Caco-2 (cell line): ENCODE measurements at regions not wholly inside any gene's neighbourhood (a gene's known extent, or its start where the extent isn't known, plus 50 kb on each side); places are given as distances from the start of the nearest gene placed in this dataset.
A peak's percentile ranks its signal among the peaks of the same experiment; 100 is the strongest.

ENCODE experiments used
- BruUV-seq: library from RNA; stranded (reverse); fragments of 400-500 nt; replicated peaks from 2 replicates; lab custom pipeline; 2021; lab: Mats Ljungman, UMichigan
- CTCF ChIA-PET: fragments of 300-600 bp; sonication (Branson Sonifier 250); formaldehyde crosslinking; loops from one replicate; lab custom pipeline; 2022; ENCODE audit warnings: antibody characterized with exemption; lab: Charles Lee
- POLR2A ChIA-PET: fragments of 300-600 bp; sonication (Branson Sonifier 250); formaldehyde crosslinking; loops from one replicate; lab custom pipeline; 2022; ENCODE audit warnings: antibody characterized with exemption; lab: Charles Lee
- DNase-seq, 2 experiments: peaks; one replicate each; pipeline versions ENCODE4 v3.0.0 to v3.0.0-alpha.2; 2020 to 2022
- H3K27me3 ChIP-seq: replicated peaks from 2 replicates; pipeline ENCODE4 v1.6.0; 2011; ENCODE audit warnings: low read length; ENCODE audit not compliant: control insufficient read depth, insufficient read depth
- H3K36me3 ChIP-seq: 2 replicates; pipeline ENCODE4 v1.5.1; 2011; ENCODE audit warnings: low read length; ENCODE audit not compliant: control insufficient read depth, insufficient read depth
- H3K4me1 ChIP-seq: fragments of 250-450 bp; sonication (Bioruptor Pico); 2 replicates; pipeline ENCODE4 v1.5.1; 2020; ENCODE audit warnings: mild to moderate bottlenecking
- H3K4me3 ChIP-seq: 2 replicates; pipeline ENCODE4 v1.5.1; 2011; ENCODE audit warnings: low read depth, mild to moderate bottlenecking, control low read depth, low read length
- H3K9me3 ChIP-seq: fragments of 250-450 bp; sonication (Bioruptor Pico); 2 replicates; pipeline ENCODE4 v1.5.1; 2020; ENCODE audit warnings: mild to moderate bottlenecking, moderate library complexity
- H3K27ac Mint-ChIP-seq: one replicate; pipeline ENCODE4 v1.8.0; 2022; ENCODE audit warnings: mixed read lengths; ENCODE audit not compliant: unreplicated experiment
- H3K27me3 Mint-ChIP-seq: one replicate; pipeline ENCODE4 v1.8.0; 2022; ENCODE audit warnings: mixed read lengths; ENCODE audit not compliant: insufficient read depth, unreplicated experiment
- H3K36me3 Mint-ChIP-seq: one replicate; pipeline ENCODE4 v1.8.0; 2022; ENCODE audit warnings: mild to moderate bottlenecking, mixed read lengths; ENCODE audit not compliant: insufficient read depth, unreplicated experiment
- H3K4me1 Mint-ChIP-seq: one replicate; pipeline ENCODE4 v1.8.0; 2022; ENCODE audit warnings: low read depth, mixed read lengths; ENCODE audit not compliant: unreplicated experiment
- H3K4me3 Mint-ChIP-seq: one replicate; pipeline ENCODE4 v1.8.0; 2022; ENCODE audit warnings: mild to moderate bottlenecking, moderate library complexity, mixed read lengths; ENCODE audit not compliant: unreplicated experiment
- H3K9me3 Mint-ChIP-seq: one replicate; pipeline ENCODE4 v1.8.0; 2022; ENCODE audit warnings: mixed read lengths; ENCODE audit not compliant: unreplicated experiment
- intact Hi-C: fragments of 100-400 bp; cut with micrococcal nuclease; formaldehyde crosslinking; loops from one replicate; pipeline ENCODE4 v1.10.0; 2022; ENCODE audit not compliant: unreplicated experiment
- TF ChIP-seq, protein P1 (sequence below), 2 experiments: fragments of 200-600 bp in 1 of 2; IDR thresholded peaks; 1 replicate in 1 of 2; 2 replicates in 1 of 2; pipeline versions ENCODE4 v1.5.1 to v1.8.0; 2011 to 2022; ENCODE audit warnings: antibody characterized with exemption in 1 of 2, control low read depth in 1 of 2, inconsistent platforms in 1 of 2, low read depth in 1 of 2, low read length in 1 of 2, mild to moderate bottlenecking in 1 of 2, moderate library complexity in 1 of 2; ENCODE audit not compliant: insufficient read depth in 1 of 2, severe bottlenecking in 1 of 2, unreplicated experiment in 1 of 2

DNA sequence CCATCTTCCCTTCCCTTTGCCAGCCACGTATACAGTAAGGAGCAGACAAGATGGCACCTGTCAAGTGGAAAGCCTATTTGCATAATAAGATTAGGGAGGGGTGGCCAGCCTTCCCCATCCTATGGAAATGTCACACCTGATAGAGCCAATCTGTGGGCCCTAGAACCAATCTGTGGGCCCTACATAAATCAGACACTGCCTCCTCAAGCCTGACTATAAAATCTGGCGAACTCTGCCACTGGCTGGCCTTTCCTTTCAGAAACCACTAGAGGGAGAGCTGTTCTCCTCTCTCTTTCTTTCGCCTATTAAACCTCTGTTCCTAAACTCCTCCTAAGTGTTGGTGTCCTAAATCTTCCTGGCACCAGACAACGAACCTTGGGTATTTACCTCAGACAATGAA is 231.5 kb upstream of the KLHL1 start:
- intact Hi-C loops, result loop anchor here (1.0 to 5.0 kb wide), 2 partner anchors 68 to 229 kb away; no protein-coding TSS in a partner anchor
- Mint-ChIP-seq H3K36me3 (no peaks in the 10 kb centered on the region), H3K4me3 (no peak overlapping the region), H3K27ac (no peak overlapping the region), H3K9me3 (no peaks in the 10 kb centered on the region), H3K27me3 (peaks cover 3% of the 10 kb centered on the region), H3K4me1 (no peaks in the 10 kb centered on the region)
- no TSS peak for BruUV-seq
- peak in 1 of 2 experiments; percentile 55 for DNase-seq
- Histone ChIP-seq H3K27me3 (no peaks in the 10 kb centered on the region), H3K36me3 (no peaks in the 10 kb centered on the region), H3K4me1 (no peaks in the 10 kb centered on the region), H3K4me3 (no peak overlapping the region), H3K9me3 (no peaks in the 10 kb centered on the region; the same call in 1 of the 2 replicates)
- TF ChIP-seq, protein P1, sequence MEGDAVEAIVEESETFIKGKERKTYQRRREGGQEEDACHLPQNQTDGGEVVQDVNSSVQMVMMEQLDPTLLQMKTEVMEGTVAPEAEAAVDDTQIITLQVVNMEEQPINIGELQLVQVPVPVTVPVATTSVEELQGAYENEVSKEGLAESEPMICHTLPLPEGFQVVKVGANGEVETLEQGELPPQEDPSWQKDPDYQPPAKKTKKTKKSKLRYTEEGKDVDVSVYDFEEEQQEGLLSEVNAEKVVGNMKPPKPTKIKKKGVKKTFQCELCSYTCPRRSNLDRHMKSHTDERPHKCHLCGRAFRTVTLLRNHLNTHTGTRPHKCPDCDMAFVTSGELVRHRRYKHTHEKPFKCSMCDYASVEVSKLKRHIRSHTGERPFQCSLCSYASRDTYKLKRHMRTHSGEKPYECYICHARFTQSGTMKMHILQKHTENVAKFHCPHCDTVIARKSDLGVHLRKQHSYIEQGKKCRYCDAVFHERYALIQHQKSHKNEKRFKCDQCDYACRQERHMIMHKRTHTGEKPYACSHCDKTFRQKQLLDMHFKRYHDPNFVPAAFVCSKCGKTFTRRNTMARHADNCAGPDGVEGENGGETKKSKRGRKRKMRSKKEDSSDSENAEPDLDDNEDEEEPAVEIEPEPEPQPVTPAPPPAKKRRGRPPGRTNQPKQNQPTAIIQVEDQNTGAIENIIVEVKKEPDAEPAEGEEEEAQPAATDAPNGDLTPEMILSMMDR (IDR thresholded peaks at IDR 0.05; ENCODE audit: insufficient read depth in 1 of 2, low read depth in 1 of 2, low read length in 1 of 2, severe bottlenecking in 1 of 2, unreplicated experiment in 1 of 2), result peak; percentile 65 to 76
- CTCF ChIA-PET, result interaction anchor here (0.8 to 1.3 kb wide), 2 partner anchors 13 to 25 kb away, joined by 3 to 4 read pairs; no protein-coding TSS in a partner anchor
- POLR2A ChIA-PET, result no interaction called here

DNA sequence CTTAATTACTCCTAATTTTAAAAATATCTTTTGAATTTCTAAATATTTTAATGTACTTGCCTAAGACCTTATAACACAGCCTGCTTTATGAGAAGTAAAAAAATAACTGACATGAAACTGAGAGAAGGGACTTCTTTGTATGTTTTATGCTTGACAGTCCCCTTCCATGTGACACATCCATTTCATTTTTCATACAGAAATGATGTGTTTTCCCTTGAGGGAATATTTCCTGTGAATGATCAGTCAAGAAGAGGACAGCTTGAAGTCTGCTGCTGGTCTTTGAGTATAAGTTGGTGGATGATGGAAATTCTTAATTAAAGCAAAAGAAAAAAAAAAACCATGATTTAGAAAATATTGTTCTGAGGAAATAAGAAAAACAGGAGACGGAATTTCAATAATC is 230.4 kb upstream of the KLHL1 start:
- Histone ChIP-seq H3K27me3 (no peaks in the 10 kb centered on the region), H3K36me3 (no peaks in the 10 kb centered on the region), H3K4me1 (no peaks in the 10 kb centered on the region), H3K4me3 (no peak overlapping the region), H3K9me3 (no peaks in the 10 kb centered on the region; the same call in 1 of the 2 replicates)
- Mint-ChIP-seq H3K4me3 (no peak overlapping the region), H3K36me3 (no peaks in the 10 kb centered on the region), H3K27me3 (peaks cover 3% of the 10 kb centered on the region), H3K9me3 (no peaks in the 10 kb centered on the region), H3K4me1 (no peaks in the 10 kb centered on the region), H3K27ac (no peak overlapping the region)
- CTCF ChIA-PET, result no interaction called here
- intact Hi-C loops, result no loop called here
- BruUV-seq, result no TSS peak
- POLR2A ChIA-PET, result no interaction called here
- no peak for DNase-seq
- TF ChIP-seq, protein P1 (IDR thresholded peaks at IDR 0.05; ENCODE audit: insufficient read depth in 1 of 2, low read depth in 1 of 2, low read length in 1 of 2, severe bottlenecking in 1 of 2, unreplicated experiment in 1 of 2), result no peak

DNA sequence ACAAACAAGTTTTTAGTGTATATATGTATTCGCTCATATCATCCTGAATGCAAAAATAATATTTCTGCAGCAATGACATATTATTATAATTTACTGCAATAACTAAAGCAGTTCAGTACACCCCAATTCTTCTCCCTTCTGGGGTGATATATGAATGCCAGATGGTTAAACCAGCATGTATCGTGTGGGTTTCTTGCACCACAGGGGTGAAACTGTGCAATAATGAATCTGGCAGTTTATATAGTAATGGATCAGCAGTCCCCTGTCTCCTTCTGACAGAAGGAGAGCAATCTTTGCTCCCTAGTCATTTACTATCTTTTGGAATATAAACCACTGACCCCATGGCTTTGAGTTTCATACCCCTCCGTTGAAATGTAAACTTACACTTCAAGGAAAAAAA is 228.6 kb upstream of the KLHL1 start:
- TF ChIP-seq, protein P1 (IDR thresholded peaks at IDR 0.05; ENCODE audit: insufficient read depth in 1 of 2, low read depth in 1 of 2, low read length in 1 of 2, severe bottlenecking in 1 of 2, unreplicated experiment in 1 of 2), result no peak
- POLR2A ChIA-PET, result no interaction called here
- intact Hi-C loops, result no loop called here
- Histone ChIP-seq H3K36me3 (no peaks in the 10 kb centered on the region), H3K4me1 (no peaks in the 10 kb centered on the region), H3K9me3 (no peaks in the 10 kb centered on the region; the same call in 1 of the 2 replicates), H3K4me3 (no peak overlapping the region), H3K27me3 (no peaks in the 10 kb centered on the region; the same call in 1 of the 2 replicates)
- Mint-ChIP-seq H3K27ac (no peak overlapping the region), H3K9me3 (no peaks in the 10 kb centered on the region), H3K27me3 (peaks cover 3% of the 10 kb centered on the region), H3K4me3 (no peak overlapping the region), H3K4me1 (no peaks in the 10 kb centered on the region), H3K36me3 (no peaks in the 10 kb centered on the region)
- CTCF ChIA-PET, result no interaction called here
- no peak for DNase-seq
- BruUV-seq, result no TSS peak
